H1 (cell line): ENCODE measurements at regions not wholly inside any gene's neighbourhood (a gene's known extent, or its start where the extent isn't known, plus 50 kb on each side); places are given as distances from the start of the nearest gene placed in this dataset.

ENCODE experiments used
- CTCF ChIA-PET: fragments of 300-600 bp; sonication (Branson Sonifier 250); formaldehyde crosslinking; loops from one replicate; lab custom pipeline; 2021; ENCODE audit not compliant: partially characterized antibody; lab: Charles Lee
- POLR2A ChIA-PET: fragments of 300-600 bp; sonication (Branson Sonifier 250); formaldehyde crosslinking; loops from one replicate; lab custom pipeline; 2021; ENCODE audit warnings: inconsistent platforms; ENCODE audit not compliant: partially characterized antibody; lab: Charles Lee
- DNase-seq, 2 experiments: peaks; one replicate each; pipeline versions ENCODE4 v3.0.0 to v3.0.0-alpha.2; 2010 to 2022; ENCODE audit warnings: low spot score in 2 of 2, low read depth in 1 of 2, mixed read lengths in 1 of 2
- FAIRE-seq: peaks from 2 replicates; lab custom pipeline; 2011; peaks lifted over from hg19 to GRCh38; lab: Jason Lieb, UNC
- H2AFZ ChIP-seq: 2 replicates; pipeline ENCODE4 v1.8.1; 2012; ENCODE audit warnings: low read length, inconsistent platforms
- H2AK5ac ChIP-seq: 2 replicates; pipeline ENCODE4 v1.6.1; 2013; ENCODE audit warnings: low read depth, low read length
- H2BK120ac ChIP-seq: replicated peaks from 2 replicates; pipeline ENCODE3; 2013; ENCODE audit warnings: low read depth, low read length, inconsistent platforms
- H2BK12ac ChIP-seq: 2 replicates; pipeline ENCODE4 v1.6.1; 2013; ENCODE audit warnings: low read depth, low read length
- H2BK15ac ChIP-seq: 2 replicates; pipeline ENCODE4 v1.6.1; 2013; ENCODE audit warnings: low read length
- H2BK20ac ChIP-seq: 2 replicates; pipeline ENCODE4 v1.6.1; 2013; ENCODE audit warnings: low read length
- H2BK5ac ChIP-seq: 2 replicates; pipeline ENCODE4 v1.6.1; 2013; ENCODE audit warnings: low read depth, low read length
- H3K14ac ChIP-seq: 2 replicates; pipeline ENCODE4 v1.6.1; 2013; ENCODE audit warnings: inconsistent platforms; ENCODE audit not compliant: insufficient read length
- H3K18ac ChIP-seq: 2 replicates; pipeline ENCODE4 v1.6.1; 2013; ENCODE audit warnings: low read length; ENCODE audit errors: extremely low read depth
- H3K23ac ChIP-seq: 2 replicates; pipeline ENCODE4 v1.6.1; 2013; ENCODE audit warnings: inconsistent platforms; ENCODE audit not compliant: insufficient read length
- H3K23me2 ChIP-seq: 2 replicates; pipeline ENCODE4 v1.6.1; 2013; ENCODE audit warnings: low read depth, low read length
- H3K27ac ChIP-seq: 2 replicates; pipeline ENCODE4 v1.6.1; 2011; ENCODE audit warnings: low read depth, low read length, inconsistent platforms
- H3K27me3 ChIP-seq, 4 experiments: replicated peaks in 1 of 4; 1 replicate in 1 of 4; 2 replicates in 3 of 4; pipeline versions ENCODE4 v1.6.1 to v1.8.1; 2011 to 2013; ENCODE audit warnings: low read length in 3 of 4, mild to moderate bottlenecking in 3 of 4, inconsistent platforms in 2 of 4, mixed read lengths in 2 of 4, moderate library complexity in 1 of 4; ENCODE audit not compliant: control insufficient read depth in 3 of 4, insufficient read depth in 3 of 4; ENCODE audit errors: extremely low read depth in 1 of 4
- H3K36me3 ChIP-seq, 4 experiments: 2 replicates each; pipeline versions ENCODE4 v1.6.1 to v1.8.1; 2011 to 2013; ENCODE audit warnings: mild to moderate bottlenecking in 4 of 4, low read length in 3 of 4, moderate library complexity in 2 of 4, control low read depth in 1 of 4, inconsistent platforms in 1 of 4; ENCODE audit not compliant: insufficient read depth in 4 of 4, control insufficient read depth in 2 of 4
- H3K4ac ChIP-seq: replicated peaks from 2 replicates; pipeline ENCODE3; 2013; ENCODE audit warnings: low read length, low read depth, mixed read lengths, inconsistent platforms; ENCODE audit not compliant: insufficient read length
- H3K4me1 ChIP-seq, 4 experiments: replicated peaks in 1 of 4; 1 replicate in 1 of 4; 2 replicates in 3 of 4; pipeline versions ENCODE4 v1.6.1 to v1.8.1; 2011 to 2013; ENCODE audit warnings: low read length in 3 of 4, inconsistent platforms in 2 of 4, mixed read lengths in 1 of 4; ENCODE audit not compliant: insufficient read depth in 4 of 4, control insufficient read depth in 3 of 4
- H3K4me2 ChIP-seq, 2 experiments: 2 replicates each; pipeline versions ENCODE4 v1.6.1 to v1.8.1; 2011 to 2013; ENCODE audit warnings: low read depth in 2 of 2, low read length in 2 of 2, control low read depth in 1 of 2, inconsistent platforms in 1 of 2, mild to moderate bottlenecking in 1 of 2; ENCODE audit not compliant: insufficient read depth in 1 of 2
- H3K4me3 ChIP-seq, 4 experiments: fragments of 200-600, 300-600 bp in 1 of 4; sonication (generic), shearing (Covaris generic), sonication (Bioruptor Twin) in 1 of 4; 2 replicates each; pipeline versions ENCODE4 v1.5.1 to v1.8.1; 2011 to 2016; ENCODE audit warnings: low read length in 4 of 4, low read depth in 3 of 4, control low read depth in 2 of 4, inconsistent platforms in 2 of 4, mild to moderate bottlenecking in 2 of 4, mixed read lengths in 1 of 4, moderate library complexity in 1 of 4; ENCODE audit not compliant: insufficient read depth in 2 of 4; ENCODE audit errors: extremely low read depth in 1 of 4
- H3K56ac ChIP-seq: replicated peaks from 2 replicates; pipeline ENCODE3; 2013; ENCODE audit warnings: low read depth, mild to moderate bottlenecking, mixed read lengths, low read length, inconsistent platforms; ENCODE audit not compliant: insufficient read length
- H3K79me1 ChIP-seq: 2 replicates; pipeline ENCODE4 v1.6.1; 2013; ENCODE audit warnings: low read depth, low read length, control low read depth
- H3K79me2 ChIP-seq, 2 experiments: 2 replicates each; pipeline versions ENCODE4 v1.6.1 to v1.8.1; 2012 to 2013; ENCODE audit warnings: low read length in 2 of 2, mild to moderate bottlenecking in 2 of 2, inconsistent platforms in 1 of 2; ENCODE audit not compliant: insufficient read depth in 2 of 2, control insufficient read depth in 1 of 2
- H3K9ac ChIP-seq, 4 experiments: replicated peaks in 1 of 4; 1 replicate in 1 of 4; 2 replicates in 3 of 4; pipeline versions ENCODE4 v1.6.1 to v1.8.1; 2011 to 2013; ENCODE audit warnings: low read depth in 3 of 4, low read length in 3 of 4, control low read depth in 2 of 4, mild to moderate bottlenecking in 2 of 4, moderate library complexity in 2 of 4, inconsistent platforms in 1 of 4; ENCODE audit errors: extremely low read depth in 1 of 4
- H3K9me3 ChIP-seq, 2 experiments: 2 replicates each; pipeline versions ENCODE4 v1.6.1 to v1.8.1; 2012 to 2013; ENCODE audit warnings: mild to moderate bottlenecking in 2 of 2, moderate library complexity in 2 of 2, control low read depth in 1 of 2, inconsistent platforms in 1 of 2, low read depth in 1 of 2, low read length in 1 of 2, mixed read lengths in 1 of 2; ENCODE audit not compliant: insufficient read depth in 2 of 2
- H4K20me1 ChIP-seq, 2 experiments: replicated peaks in 1 of 2; 2 replicates each; pipeline versions ENCODE3 to v1.8.1; 2011 to 2013; ENCODE audit warnings: inconsistent platforms in 2 of 2, low read length in 2 of 2, mild to moderate bottlenecking in 1 of 2; ENCODE audit not compliant: insufficient read depth in 2 of 2, control insufficient read depth in 1 of 2
- H4K5ac ChIP-seq: 2 replicates; pipeline ENCODE4 v1.6.1; 2013; ENCODE audit warnings: low read length, low read depth, mixed read lengths, inconsistent platforms; ENCODE audit not compliant: insufficient read length
- H4K8ac ChIP-seq: 2 replicates; pipeline ENCODE4 v1.8.0; 2013; ENCODE audit warnings: mild to moderate bottlenecking, moderate library complexity, low read length, inconsistent platforms; ENCODE audit not compliant: insufficient read depth; ENCODE audit errors: extremely low read depth
- H4K91ac ChIP-seq: replicated peaks from 2 replicates; pipeline ENCODE3; 2013; ENCODE audit warnings: low read length, mixed read lengths, inconsistent platforms; ENCODE audit not compliant: insufficient read length
- CEBPB ChIP-seq: IDR thresholded peaks from 2 replicates; pipeline ENCODE4 v1.6.1; 2012; ENCODE audit warnings: low read depth, low read length
- CTBP2 ChIP-seq: IDR thresholded peaks from 2 replicates; pipeline ENCODE4 v1.7.0; 2011; ENCODE audit warnings: borderline replicate concordance, mild to moderate bottlenecking, moderate library complexity, mixed read lengths, low read length; ENCODE audit not compliant: insufficient read depth, insufficient read length
- EGR1 ChIP-seq: IDR thresholded peaks from 2 replicates; pipeline ENCODE4 v1.6.1; 2011; ENCODE audit warnings: low read depth, low read length, borderline replicate concordance
- FOSL1 ChIP-seq: IDR thresholded peaks from 2 replicates; pipeline ENCODE4 v1.6.1; 2011; ENCODE audit warnings: mild to moderate bottlenecking, low read depth, low read length, moderate library complexity; ENCODE audit not compliant: insufficient read depth
- GTF2F1 ChIP-seq: IDR thresholded peaks from 2 replicates; pipeline ENCODE4 v1.6.1; 2012; ENCODE audit warnings: low read depth, low read length, improper control_type of control experiment, borderline replicate concordance
- HDAC2 ChIP-seq, 2 experiments: fragments of 300-600 bp in 1 of 2; sonication (generic) in 1 of 2; IDR thresholded peaks; 2 replicates each; pipeline ENCODE4 v1.6.1; 2011 to 2012; ENCODE audit warnings: low read depth in 2 of 2, low read length in 2 of 2, mild to moderate bottlenecking in 2 of 2, moderate library complexity in 2 of 2, borderline replicate concordance in 1 of 2, inconsistent platforms in 1 of 2
- KDM1A ChIP-seq: fragments of 200-600, 300-600 bp; sonication (generic); IDR thresholded peaks from 2 replicates; pipeline ENCODE4 v1.7.1; 2016; ENCODE audit warnings: mild to moderate bottlenecking, low read length, borderline replicate concordance
- POLR2AphosphoS5 ChIP-seq: IDR thresholded peaks from 2 replicates; pipeline ENCODE4 v1.6.1; 2011; ENCODE audit warnings: low read depth, low read length
- POU5F1 ChIP-seq: IDR thresholded peaks from 2 replicates; pipeline ENCODE4 v1.6.1; 2011; ENCODE audit warnings: low read depth, mild to moderate bottlenecking, low read length, moderate library complexity
- RAD21 ChIP-seq, 2 experiments: IDR thresholded peaks in 1 of 2; conservative IDR thresholded peaks in 1 of 2; 2 replicates each; pipeline ENCODE4 v1.6.1; 2011; ENCODE audit warnings: low read depth in 2 of 2, low read length in 2 of 2, improper control_type of control experiment in 1 of 2, inconsistent platforms in 1 of 2, mild to moderate bottlenecking in 1 of 2, moderate library complexity in 1 of 2
- SIRT6 ChIP-seq: IDR thresholded peaks from one replicate; pipeline ENCODE4 v1.7.1; 2012; ENCODE audit warnings: low read length, inconsistent platforms
- SP2 ChIP-seq: IDR thresholded peaks from 2 replicates; pipeline ENCODE4 v1.6.1; 2012; ENCODE audit warnings: mild to moderate bottlenecking, low read length, inconsistent platforms
- SRF ChIP-seq: IDR thresholded peaks from 2 replicates; pipeline ENCODE4 v1.6.1; 2011; ENCODE audit warnings: mild to moderate bottlenecking, low read depth, low read length, moderate library complexity
- TAF1 ChIP-seq: IDR thresholded peaks from 2 replicates; pipeline ENCODE4 v1.6.1; 2011; ENCODE audit warnings: mild to moderate bottlenecking, low read depth, low read length
- WGBS, 2 experiments: shearing (Covaris generic) in 1 of 2; methylation state at CpG; one replicate each; pipeline versions ENCODE4 v1.1.6 to v1.1.7; 2013 to 2015; ENCODE audit warnings: low lambda C conversion rate in 2 of 2, mixed read lengths in 2 of 2, inconsistent platforms in 1 of 2, low coverage in 1 of 2, missing lambda C conversion rate in 1 of 2; ENCODE audit not compliant: insufficient replicate concordance in 2 of 2, insufficient coverage in 1 of 2, insufficient read length in 1 of 2; ENCODE audit errors: extremely low coverage in 1 of 2, missing lambda C conversion rate in 1 of 2; 5-methylcytosine and 5-hydroxymethylcytosine counted together

DNA sequence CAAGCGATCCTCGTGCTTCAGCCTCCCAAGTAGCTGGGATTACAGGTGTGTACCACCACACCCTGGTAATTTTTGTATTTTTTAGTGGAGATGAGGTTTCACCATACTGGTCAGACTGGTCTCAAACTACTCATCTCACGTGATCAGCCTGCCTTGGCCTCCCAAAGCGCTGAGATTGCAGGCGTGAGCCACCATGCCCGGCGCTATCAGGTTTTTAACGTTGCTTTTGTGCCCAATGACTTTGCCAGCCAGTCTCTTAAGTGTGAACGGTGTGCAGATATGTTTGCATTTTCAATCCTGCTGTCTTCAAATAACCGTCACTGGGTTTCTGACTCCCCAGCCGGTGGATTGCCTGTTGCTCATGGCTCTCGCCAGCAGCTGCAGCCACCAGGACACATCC is 201.8 kb upstream of the PPP2R2D start:
- Histone ChIP-seq H3K79me2 (no peaks in the 10 kb centered on the region), H3K18ac (no peak overlapping the region), H2BK5ac (no peak overlapping the region), H3K79me1 (no peaks in the 10 kb centered on the region), H4K5ac (no peak overlapping the region), H3K9ac (no peak overlapping the region), H4K8ac (no peak overlapping the region; the same call in 1 of the 2 replicates), H2AK5ac (no peak overlapping the region), H2BK120ac (no peak overlapping the region), H2BK15ac (no peak overlapping the region), H3K27me3 (no peaks in the 10 kb centered on the region), H3K23ac (no peak overlapping the region), H3K4me3 (no peak overlapping the region), H3K14ac (no peak overlapping the region), H3K23me2 (no peaks in the 10 kb centered on the region), H2BK12ac (no peak overlapping the region), H4K20me1 (no peaks in the 10 kb centered on the region), H3K36me3 (no peaks in the 10 kb centered on the region), H3K56ac (no peak overlapping the region), H3K9me3 (no peaks in the 10 kb centered on the region), H3K4ac (no peak overlapping the region), H3K27ac (no peak overlapping the region), H2AFZ (no peak overlapping the region), H3K4me2 (no peak overlapping the region), H2BK20ac (no peak overlapping the region), H4K91ac (no peak overlapping the region), H3K4me1 (no peaks in the 10 kb centered on the region; a peak in 1 of 7 replicates)
- CTCF ChIA-PET, result no interaction called here
- POLR2A ChIA-PET, result no interaction called here
- WGBS, 2 experiments, result 91% methylated on average over 12 of the region's 12 CpGs; no CpG with 5 or more reads in 1 of the 2 experiments
- no peak for DNase-seq
- no peak for TF ChIP-seq HDAC2 (IDR thresholded peaks at IDR 0.05; ENCODE audit: borderline replicate concordance in 1 of 2, low read depth in 2 of 2, low read length in 2 of 2)
- no peak for TF ChIP-seq SP2
- TF ChIP-seq SRF, result no peak
- no peak for TF ChIP-seq POLR2AphosphoS5
- no peak for TF ChIP-seq KDM1A
- no peak for TF ChIP-seq SIRT6
- no peak for TF ChIP-seq POU5F1
- no peak for TF ChIP-seq RAD21 (IDR thresholded peaks at IDR 0.05 in 1 of 2, conservative IDR thresholded peaks at IDR 0.05 in 1 of 2; ENCODE audit: low read depth in 2 of 2, low read length in 2 of 2)
- TF ChIP-seq CEBPB, result no peak
- TF ChIP-seq EGR1, result no peak
- no peak for TF ChIP-seq GTF2F1
- TF ChIP-seq FOSL1, result no peak
- TF ChIP-seq CTBP2, result no peak
- TF ChIP-seq TAF1, result no peak
- no peak for FAIRE-seq
